AG09309 (cell line): ENCODE measurements at regions not wholly inside any gene's neighbourhood (a gene's known extent, or its start where the extent isn't known, plus 50 kb on each side); places are given as distances from the start of the nearest gene placed in this dataset.
"Not testable (repeated sequence)": the region's sequence is repeated elsewhere in the genome, so short reads cannot be mapped to it uniquely, and the experiment has no call there.

Source experiments
- DNase-seq: peaks from one replicate; pipeline ENCODE4 v3.0.0-alpha.2; 2010; ENCODE audit warnings: low read depth
- H3K4me3 ChIP-seq: 2 replicates; pipeline ENCODE4 v1.5.1; 2011; ENCODE audit warnings: mild to moderate bottlenecking, low read depth, low read length, moderate library complexity; ENCODE audit not compliant: control insufficient read depth
- TF ChIP-seq, protein P1 (sequence below): IDR thresholded peaks from 2 replicates; pipeline ENCODE4 v1.5.1; 2011; ENCODE audit warnings: mild to moderate bottlenecking, low read depth, low read length, inconsistent platforms; ENCODE audit not compliant: insufficient read depth, control insufficient read depth; ENCODE audit errors: missing control alignments

- TF ChIP-seq, protein P1, sequence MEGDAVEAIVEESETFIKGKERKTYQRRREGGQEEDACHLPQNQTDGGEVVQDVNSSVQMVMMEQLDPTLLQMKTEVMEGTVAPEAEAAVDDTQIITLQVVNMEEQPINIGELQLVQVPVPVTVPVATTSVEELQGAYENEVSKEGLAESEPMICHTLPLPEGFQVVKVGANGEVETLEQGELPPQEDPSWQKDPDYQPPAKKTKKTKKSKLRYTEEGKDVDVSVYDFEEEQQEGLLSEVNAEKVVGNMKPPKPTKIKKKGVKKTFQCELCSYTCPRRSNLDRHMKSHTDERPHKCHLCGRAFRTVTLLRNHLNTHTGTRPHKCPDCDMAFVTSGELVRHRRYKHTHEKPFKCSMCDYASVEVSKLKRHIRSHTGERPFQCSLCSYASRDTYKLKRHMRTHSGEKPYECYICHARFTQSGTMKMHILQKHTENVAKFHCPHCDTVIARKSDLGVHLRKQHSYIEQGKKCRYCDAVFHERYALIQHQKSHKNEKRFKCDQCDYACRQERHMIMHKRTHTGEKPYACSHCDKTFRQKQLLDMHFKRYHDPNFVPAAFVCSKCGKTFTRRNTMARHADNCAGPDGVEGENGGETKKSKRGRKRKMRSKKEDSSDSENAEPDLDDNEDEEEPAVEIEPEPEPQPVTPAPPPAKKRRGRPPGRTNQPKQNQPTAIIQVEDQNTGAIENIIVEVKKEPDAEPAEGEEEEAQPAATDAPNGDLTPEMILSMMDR = no peak
- no peak for DNase-seq
- no peak overlapping the region for H3K4me3 ChIP-seq
These were observed 139.3 kb upstream of the POU3F1 start for GRCh38 chr1:38185913-38186312.

GRCh38 chr1:38183747-38184146 is 137.2 kb upstream of the POU3F1 start:
- TF ChIP-seq, protein P1 = no peak
- DNase-seq = no peak
- H3K4me3 ChIP-seq = no peak overlapping the region

DNA sequence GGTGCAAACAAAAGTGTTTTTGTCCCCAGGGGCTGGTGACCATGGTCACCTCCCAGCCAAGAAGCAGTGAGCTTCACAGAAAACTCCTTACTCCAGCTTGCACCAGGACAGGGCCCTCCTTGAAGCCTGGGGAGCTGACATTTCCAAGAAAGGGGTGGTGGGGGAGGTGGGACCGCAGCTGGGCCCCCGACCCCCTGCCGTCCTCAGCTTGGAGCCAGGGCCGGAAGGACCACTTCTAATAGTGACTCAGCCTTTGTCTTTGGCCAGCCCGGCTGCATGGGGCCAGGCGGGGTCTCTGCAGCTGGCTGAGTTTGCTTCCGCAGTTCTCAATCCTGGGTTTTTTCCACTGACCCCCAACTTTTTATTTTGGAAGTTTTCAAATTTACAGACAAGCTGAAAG is 136.5 kb upstream of the POU3F1 start:
- no peak for DNase-seq
- TF ChIP-seq, protein P1 = no peak

GRCh38 chr1:38180388-38180787 is 133.8 kb upstream of the POU3F1 start:
- not testable (repeated sequence) for H3K4me3 ChIP-seq

More for the DNA sequence above, 136.5 kb upstream of the POU3F1 start:
- no peak overlapping the region for H3K4me3 ChIP-seq

GRCh38 chr1:38179483-38179882 is 132.9 kb upstream of the POU3F1 start:
- H3K4me3 ChIP-seq = no peak overlapping the region
- TF ChIP-seq, protein P1 = no peak
- no peak for DNase-seq

More at GRCh38 chr1:38180388-38180787, 133.8 kb upstream of the POU3F1 start:
- DNase-seq = not testable (repeated sequence)

DNA sequence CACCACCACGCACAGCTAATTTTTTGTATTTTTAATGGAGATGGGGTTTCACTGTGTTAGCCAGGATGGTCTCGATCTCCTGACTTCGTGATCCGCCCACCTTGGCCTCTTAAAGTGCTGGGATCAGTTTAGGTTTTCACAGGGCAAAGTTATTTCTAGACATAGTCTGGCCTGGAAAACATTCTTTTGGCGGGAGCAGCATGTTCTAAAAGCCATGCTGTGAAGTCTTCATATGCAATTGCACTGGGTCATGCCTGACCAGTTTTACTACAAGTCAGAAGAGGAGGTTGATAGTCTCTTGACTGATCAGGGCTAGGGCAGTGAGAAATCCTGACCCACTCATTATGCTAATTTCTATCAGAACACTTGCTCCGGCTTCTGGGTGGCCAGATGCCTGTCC is 131.6 kb upstream of the POU3F1 start:
- TF ChIP-seq, protein P1 = no peak
- DNase-seq = no peak
- no peak overlapping the region for H3K4me3 ChIP-seq

- TF ChIP-seq, protein P1 = no peak
These were observed 128.5 kb upstream of the POU3F1 start for GRCh38 chr1:38175121-38175520.

More at GRCh38 chr1:38175121-38175520, 128.5 kb upstream of the POU3F1 start:
- no peak for DNase-seq
- H3K4me3 ChIP-seq = no peak overlapping the region
